ENCODE measurements at regions not wholly inside any gene's neighbourhood (a gene's known extent, or its start where the extent isn't known, plus 50 kb on each side); places are given as distances from the start of the nearest gene placed in this dataset.

DNA sequence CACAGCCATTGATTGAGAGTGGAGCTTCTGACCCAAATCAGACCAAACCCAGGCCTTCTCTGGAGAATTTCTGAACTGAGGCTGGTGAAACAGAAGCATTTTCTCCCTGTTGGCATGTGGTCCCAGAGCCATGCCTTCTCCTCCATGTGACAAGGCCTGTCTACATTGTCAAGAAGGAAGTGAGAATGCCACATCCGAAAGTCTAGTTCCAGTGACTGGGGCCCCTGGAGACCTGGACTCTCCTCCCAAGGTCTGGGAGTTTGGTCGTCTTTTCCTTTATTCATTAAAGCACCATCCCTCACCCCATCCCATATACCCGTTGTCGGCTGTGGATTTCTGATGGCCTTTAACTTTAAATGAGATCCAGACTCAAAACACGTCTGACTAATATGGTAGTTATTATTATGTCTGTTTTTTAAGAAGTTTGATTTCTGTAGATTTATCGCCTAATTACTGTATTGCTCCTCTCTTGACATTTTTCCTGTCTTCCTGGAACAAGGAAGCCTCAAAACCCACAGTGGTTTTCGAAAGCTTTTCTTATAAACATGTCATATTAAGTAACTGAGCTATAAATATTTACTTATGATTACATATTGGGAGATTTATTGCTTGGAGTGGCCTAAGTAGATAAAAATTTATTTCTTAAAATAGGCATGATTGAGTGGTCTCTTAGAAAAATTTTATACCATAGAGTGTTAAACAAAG lies 128.3 kb upstream of the FRY start:
- Histone ChIP-seq H2BK5ac (ENCODE audit: insufficient read length, low read length) (no peak overlapping the region), H2AFZ (ENCODE audit: low read length) (no peak overlapping the region), H3K27ac (ENCODE audit: insufficient read length, low read depth, low read length) (no peak overlapping the region), H4K8ac (replicated peaks; ENCODE audit: insufficient read length, low read depth, low read length) (no peak overlapping the region), H2BK15ac (ENCODE audit: low read depth, low read length) (no peak overlapping the region), H2BK12ac (ENCODE audit: insufficient read length, low read depth, low read length) (no peak overlapping the region), H4K20me1 (ENCODE audit: control insufficient read depth, insufficient read depth, insufficient read length) (no peaks in the 10 kb centered on the region), H4K91ac (ENCODE audit: insufficient read length, low read depth, low read length) (no peak overlapping the region), H3K9me3 (ENCODE audit: control insufficient read depth, low read depth, low read length) (no peaks in the 10 kb centered on the region), H4K5ac (ENCODE audit: insufficient read length, low read depth, low read length) (no peak overlapping the region), H3K18ac (ENCODE audit: insufficient read length, low read depth, low read length) (no peak overlapping the region), H3T11ph (ENCODE audit: low read length) (no peak overlapping the region), H3K23ac (ENCODE audit: insufficient read length, low read depth, low read length) (no peak overlapping the region), H3K4me2 (ENCODE audit: insufficient read depth, insufficient read length, low read length) (no peak overlapping the region), H3K9ac (ENCODE audit: extremely low read depth, insufficient read length, low read length) (no peak overlapping the region), H3K79me2 (ENCODE audit: insufficient read depth, low read length) (no peaks in the 10 kb centered on the region), H3K79me1 (ENCODE audit: insufficient read depth, low read depth, low read length, poor library complexity, severe bottlenecking) (no peaks in the 10 kb centered on the region), H2BK120ac (ENCODE audit: low read depth, low read length, poor library complexity, severe bottlenecking) (no peak overlapping the region), H2AK5ac (ENCODE audit: insufficient read length, low read length) (no peak overlapping the region), H3K4me1 (ENCODE audit: insufficient read depth, low read length) (no peaks in the 10 kb centered on the region), H3K14ac (ENCODE audit: insufficient read depth, low read length) (no peak overlapping the region), H2BK20ac (ENCODE audit: low read depth, low read length, poor library complexity, severe bottlenecking) (no peak overlapping the region), H3K56ac (ENCODE audit: insufficient read length, low read depth, low read length) (no peak overlapping the region), H3K4ac (ENCODE audit: low read depth, low read length) (no peak overlapping the region), H3K27me3 (ENCODE audit: insufficient read depth, low read length) (no peaks in the 10 kb centered on the region), H3K23me2 (ENCODE audit: insufficient read length, low read depth, low read length, poor library complexity, severe bottlenecking) (no peaks in the 10 kb centered on the region)
- no CpG with 5 or more reads among the region's 7 CpGs for WGBS (ENCODE audit: extremely low coverage, insufficient read length, low lambda C conversion rate)
- no peak overlapping the region for H3K4me3 Mint-ChIP-seq
- DNase-seq = no peak
- peaks cover 2% of the 10 kb centered on the region for H3K27me3 Mint-ChIP-seq (ENCODE audit: low read depth)
- H3K27ac Mint-ChIP-seq = no peak overlapping the region
- H3K4me1 Mint-ChIP-seq = peaks cover 29 to 46% of the 10 kb centered on the region in 2 experiments
- peaks cover 0 to 11% (median 2%) of the 10 kb centered on the region in 3 experiments; a peak in 3 of 7 replicates for H3K36me3 Mint-ChIP-seq (ENCODE audit: insufficient read depth in 1 of 3, low read depth in 3 of 3)
- TF ChIP-seq, protein P1, sequence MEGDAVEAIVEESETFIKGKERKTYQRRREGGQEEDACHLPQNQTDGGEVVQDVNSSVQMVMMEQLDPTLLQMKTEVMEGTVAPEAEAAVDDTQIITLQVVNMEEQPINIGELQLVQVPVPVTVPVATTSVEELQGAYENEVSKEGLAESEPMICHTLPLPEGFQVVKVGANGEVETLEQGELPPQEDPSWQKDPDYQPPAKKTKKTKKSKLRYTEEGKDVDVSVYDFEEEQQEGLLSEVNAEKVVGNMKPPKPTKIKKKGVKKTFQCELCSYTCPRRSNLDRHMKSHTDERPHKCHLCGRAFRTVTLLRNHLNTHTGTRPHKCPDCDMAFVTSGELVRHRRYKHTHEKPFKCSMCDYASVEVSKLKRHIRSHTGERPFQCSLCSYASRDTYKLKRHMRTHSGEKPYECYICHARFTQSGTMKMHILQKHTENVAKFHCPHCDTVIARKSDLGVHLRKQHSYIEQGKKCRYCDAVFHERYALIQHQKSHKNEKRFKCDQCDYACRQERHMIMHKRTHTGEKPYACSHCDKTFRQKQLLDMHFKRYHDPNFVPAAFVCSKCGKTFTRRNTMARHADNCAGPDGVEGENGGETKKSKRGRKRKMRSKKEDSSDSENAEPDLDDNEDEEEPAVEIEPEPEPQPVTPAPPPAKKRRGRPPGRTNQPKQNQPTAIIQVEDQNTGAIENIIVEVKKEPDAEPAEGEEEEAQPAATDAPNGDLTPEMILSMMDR (conservative IDR thresholded peaks at IDR 0.05) = no peak
- H3K9me3 Mint-ChIP-seq = peaks cover 8 to 10% of the 10 kb centered on the region in 2 experiments; a peak in 4 of 5 replicates
